ENCODE measurements at regions not wholly inside any gene's neighbourhood (a gene's known extent, or its start where the extent isn't known, plus 50 kb on each side); places are given as distances from the start of the nearest gene placed in this dataset.

DNA sequence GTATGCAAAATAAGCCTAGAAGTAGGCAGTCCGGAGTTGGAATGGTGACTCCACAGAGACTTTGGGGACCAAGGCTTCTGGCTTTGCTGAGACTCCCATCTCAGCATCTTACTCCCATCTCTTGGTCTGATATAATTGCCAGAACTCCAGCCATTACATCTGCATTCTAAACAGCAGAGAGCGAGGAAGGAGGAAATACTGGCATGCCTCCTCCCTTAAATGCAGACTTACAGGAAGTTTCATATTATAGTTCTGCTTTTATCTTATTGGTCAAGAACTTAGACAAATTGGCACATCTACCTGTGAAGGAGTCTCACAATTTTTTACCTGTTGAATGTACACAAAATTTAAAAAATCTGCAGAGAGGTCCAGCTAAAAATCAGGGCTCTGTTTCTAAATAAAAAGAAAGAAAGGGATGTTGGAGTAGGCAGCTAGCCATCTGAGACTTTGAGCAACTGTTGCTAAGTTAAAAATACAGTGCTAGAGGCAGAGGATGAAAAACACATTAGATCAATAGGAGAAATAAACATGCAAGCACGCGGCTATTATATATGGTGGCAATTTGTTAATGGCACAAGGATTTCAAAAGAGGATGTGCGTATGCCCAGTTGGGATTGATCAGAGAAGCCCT lies 209.9 kb upstream of the HMGA2 start:
- no peak overlapping the region for H3K9ac ChIP-seq (ENCODE audit: low read depth, low read length)
- no peaks in the 10 kb centered on the region; the same call in 1 of the 2 replicates for H3K36me3 ChIP-seq (ENCODE audit: insufficient read depth, low read length)
- H3K4me1 ChIP-seq (ENCODE audit: insufficient read depth, low read length) = no peaks in the 10 kb centered on the region; the same call in 1 of the 2 replicates
- H3K9me3 ChIP-seq (ENCODE audit: control insufficient read depth, insufficient read depth, low read length) = no peaks in the 10 kb centered on the region

DNA sequence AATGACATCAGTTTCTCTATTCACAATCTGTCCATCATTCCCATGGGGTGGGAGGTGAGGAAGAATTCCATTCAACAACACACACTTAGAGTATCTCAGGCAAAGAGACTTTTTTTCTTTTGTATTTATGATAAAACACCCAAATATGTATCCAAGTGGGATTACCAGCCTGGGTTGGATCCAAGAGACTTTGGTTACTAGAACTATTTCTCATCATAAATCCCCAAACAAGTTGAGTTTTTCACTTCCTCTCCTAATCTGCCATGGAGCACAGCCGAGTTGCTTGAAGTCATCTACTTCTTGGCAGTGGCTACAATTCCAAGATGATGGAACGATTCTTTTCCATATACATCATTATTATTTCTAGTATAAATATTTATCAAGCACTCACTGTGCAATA lies 209.2 kb upstream of the HMGA2 start:
- Histone ChIP-seq H3K4me1 (ENCODE audit: insufficient read depth, low read length) (no peaks in the 10 kb centered on the region; the same call in 1 of the 2 replicates), H3K9ac (ENCODE audit: low read depth, low read length) (no peak overlapping the region), H3K9me3 (ENCODE audit: control insufficient read depth, insufficient read depth, low read length) (no peaks in the 10 kb centered on the region), H3K36me3 (ENCODE audit: insufficient read depth, low read length) (no peaks in the 10 kb centered on the region; the same call in 1 of the 2 replicates)

DNA sequence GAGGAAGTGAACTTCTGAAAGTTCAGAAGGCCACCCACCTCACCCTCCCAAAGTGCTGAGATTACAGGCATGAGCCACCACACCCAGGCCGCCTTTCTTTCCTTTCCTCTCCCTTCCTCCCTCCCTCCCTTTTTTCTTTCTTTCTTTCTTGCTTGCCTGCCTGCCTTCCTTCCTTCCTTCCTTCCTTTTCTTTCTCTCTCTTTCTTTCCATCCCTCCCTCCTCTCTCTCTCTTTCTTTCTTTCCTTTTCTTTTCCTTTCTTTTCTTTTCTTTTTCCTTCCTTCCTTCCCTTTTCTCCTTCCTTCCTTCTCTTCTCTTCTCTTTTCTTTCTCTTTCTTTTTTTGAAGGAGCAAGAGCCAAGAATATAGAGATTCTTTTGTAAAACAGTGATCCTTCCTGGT lies 208.3 kb upstream of the HMGA2 start:
- H3K36me3 ChIP-seq (ENCODE audit: insufficient read depth, low read length) = no peaks in the 10 kb centered on the region
- no peak overlapping the region for H3K9ac ChIP-seq (ENCODE audit: low read depth, low read length)
- no peaks in the 10 kb centered on the region; the same call in 1 of the 2 replicates for H3K4me1 ChIP-seq (ENCODE audit: insufficient read depth, low read length)
- H3K9me3 ChIP-seq (ENCODE audit: control insufficient read depth, insufficient read depth, low read length) = no peaks in the 10 kb centered on the region

DNA sequence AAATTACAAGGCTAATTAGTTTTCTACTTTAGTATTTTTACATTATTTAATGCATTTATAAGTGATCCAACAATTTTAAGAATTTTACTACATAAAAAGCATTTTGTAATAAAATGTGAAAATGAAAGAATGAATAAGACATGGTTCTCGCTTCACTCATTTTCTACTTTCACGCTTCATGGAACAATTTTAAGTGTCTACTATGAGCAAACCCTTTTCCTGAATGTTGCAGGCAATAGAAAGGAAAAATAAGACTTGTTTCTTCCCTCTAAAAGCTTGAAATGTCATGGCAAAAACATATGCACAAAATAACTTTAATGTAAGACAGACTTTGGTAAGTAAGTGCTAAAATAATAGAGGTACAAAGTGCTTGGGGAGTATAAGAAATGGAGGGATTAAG lies 205.7 kb upstream of the HMGA2 start:
- Histone ChIP-seq H3K36me3 (ENCODE audit: insufficient read depth, low read length) (no peaks in the 10 kb centered on the region), H3K9me3 (ENCODE audit: control insufficient read depth, insufficient read depth, low read length) (no peaks in the 10 kb centered on the region), H3K9ac (ENCODE audit: low read depth, low read length) (no peak overlapping the region), H3K4me1 (ENCODE audit: insufficient read depth, low read length) (no peaks in the 10 kb centered on the region; the same call in 1 of the 2 replicates)

DNA sequence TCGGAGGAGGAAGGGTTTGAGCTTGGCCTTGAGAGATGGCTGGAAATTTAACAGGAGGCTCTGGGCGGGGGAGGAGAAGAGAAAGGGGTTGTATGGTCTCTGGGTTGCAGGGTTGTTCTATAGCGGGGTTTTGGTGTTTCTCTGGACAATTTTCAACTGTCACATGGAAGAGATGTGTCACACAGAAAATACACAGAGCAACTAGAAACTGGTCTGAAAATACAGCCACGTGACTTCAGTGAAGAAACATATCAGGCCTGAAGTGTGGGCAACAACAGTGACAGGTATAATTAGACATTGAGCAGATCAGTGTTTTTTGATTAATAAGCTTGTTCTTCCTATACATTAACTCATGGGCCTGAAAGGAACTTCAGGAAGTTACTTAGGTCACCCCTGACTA lies 205.3 kb upstream of the HMGA2 start:
- Histone ChIP-seq H3K9me3 (ENCODE audit: control insufficient read depth, insufficient read depth, low read length) (no peaks in the 10 kb centered on the region), H3K36me3 (ENCODE audit: insufficient read depth, low read length) (no peaks in the 10 kb centered on the region)

DNA sequence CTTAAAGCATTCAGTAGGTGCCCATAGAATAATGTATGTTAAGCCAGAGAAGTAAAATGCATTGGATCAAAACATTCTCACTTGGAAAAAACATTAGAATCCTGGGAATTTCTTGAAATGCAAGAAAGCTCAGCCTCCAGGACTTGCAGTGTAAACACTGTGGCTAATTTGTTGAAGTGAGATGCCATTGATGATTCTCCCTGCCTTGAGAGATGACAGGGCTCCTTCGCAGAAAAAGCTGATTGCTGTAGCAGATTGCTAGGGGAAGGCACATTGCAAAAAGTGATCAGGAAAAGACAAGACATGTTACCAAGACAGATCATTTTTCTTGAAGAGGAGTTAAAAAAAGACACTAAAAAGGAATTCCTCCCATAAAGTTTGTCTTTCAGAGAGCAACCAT lies 204.2 kb upstream of the HMGA2 start:
- Histone ChIP-seq H3K9ac (ENCODE audit: low read depth, low read length) (no peak overlapping the region), H3K4me1 (ENCODE audit: insufficient read depth, low read length) (no peaks in the 10 kb centered on the region; the same call in 1 of the 2 replicates), H3K9me3 (ENCODE audit: control insufficient read depth, insufficient read depth, low read length) (no peaks in the 10 kb centered on the region), H3K36me3 (ENCODE audit: insufficient read depth, low read length) (no peaks in the 10 kb centered on the region)

More for the DNA sequence above, 205.3 kb upstream of the HMGA2 start:
- Histone ChIP-seq H3K4me1 (ENCODE audit: insufficient read depth, low read length) (no peaks in the 10 kb centered on the region; the same call in 1 of the 2 replicates), H3K9ac (ENCODE audit: low read depth, low read length) (no peak overlapping the region)

DNA sequence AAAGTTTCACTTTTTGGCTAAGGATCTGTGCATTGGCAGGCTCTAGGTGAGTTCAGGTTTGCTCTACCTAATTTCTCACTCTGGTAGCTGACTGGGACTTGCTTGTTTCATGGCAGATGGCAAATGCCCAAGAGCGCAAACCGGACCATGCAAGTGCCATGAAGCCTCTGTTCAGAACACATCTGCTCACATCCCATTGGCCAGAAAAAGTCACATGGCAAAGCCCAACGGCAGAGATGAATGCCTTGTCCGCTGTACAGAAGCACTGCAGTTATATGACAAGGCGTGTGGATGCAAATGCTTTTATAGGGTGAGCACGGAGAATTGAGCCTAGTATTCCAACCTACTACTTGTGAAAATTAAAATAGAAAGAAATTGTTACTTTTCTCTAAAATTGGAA lies 202.2 kb upstream of the HMGA2 start:
- Histone ChIP-seq H3K36me3 (ENCODE audit: insufficient read depth, low read length) (no peaks in the 10 kb centered on the region), H3K4me1 (ENCODE audit: insufficient read depth, low read length) (no peaks in the 10 kb centered on the region; the same call in 1 of the 2 replicates), H3K9ac (ENCODE audit: low read depth, low read length) (no peak overlapping the region), H3K9me3 (ENCODE audit: control insufficient read depth, insufficient read depth, low read length) (no peaks in the 10 kb centered on the region)

DNA sequence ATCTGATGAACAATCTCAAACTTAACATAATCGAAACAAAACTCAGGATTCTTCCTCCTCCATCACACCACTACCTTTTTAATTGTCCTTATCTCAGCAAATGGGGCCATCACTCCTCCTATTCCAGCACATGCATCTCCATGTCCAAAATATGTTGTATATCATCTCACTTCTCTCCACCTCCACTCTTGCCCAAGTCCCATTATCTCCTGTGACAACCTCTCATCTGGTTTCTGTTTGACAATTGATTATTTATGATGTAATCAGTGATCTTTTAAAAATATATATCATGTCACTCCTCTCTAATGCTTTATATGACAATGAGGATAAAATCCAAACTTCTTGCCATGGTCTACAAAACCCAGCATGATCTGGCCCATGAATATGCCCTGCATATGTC lies 200.8 kb upstream of the HMGA2 start:
- Histone ChIP-seq H3K36me3 (ENCODE audit: insufficient read depth, low read length) (no peaks in the 10 kb centered on the region), H3K9ac (ENCODE audit: low read depth, low read length) (no peak overlapping the region)

DNA sequence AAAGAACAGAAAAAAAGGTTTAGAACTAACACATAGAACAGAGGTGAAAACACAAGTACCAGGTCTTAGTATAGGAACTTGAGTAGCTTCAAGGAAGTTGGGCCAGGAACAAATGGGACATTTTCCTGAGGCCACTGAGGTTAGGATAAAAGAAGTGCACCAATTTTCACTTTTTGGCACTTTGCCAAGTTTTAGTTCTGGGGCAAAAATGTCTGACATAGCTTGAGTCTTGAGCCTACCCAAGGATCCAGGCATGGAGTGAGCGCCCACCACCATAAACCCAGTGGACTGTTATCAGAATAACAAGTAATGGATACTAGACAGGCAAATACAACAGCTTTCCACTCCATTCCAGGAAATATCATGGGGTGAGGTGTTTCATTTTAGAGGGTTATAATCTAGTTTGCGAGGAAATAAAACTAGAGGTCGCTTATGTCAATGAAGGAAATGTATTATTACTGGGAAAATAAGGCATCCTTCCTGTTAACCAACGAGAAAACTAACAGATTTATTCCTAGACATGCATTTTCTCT lies 199.7 kb upstream of the HMGA2 start:
- Histone ChIP-seq H3K36me3 (ENCODE audit: insufficient read depth, low read length) (no peaks in the 10 kb centered on the region), H3K9ac (ENCODE audit: low read depth, low read length) (no peak overlapping the region), H3K9me3 (ENCODE audit: control insufficient read depth, insufficient read depth, low read length) (no peaks in the 10 kb centered on the region), H3K4me1 (ENCODE audit: insufficient read depth, low read length) (no peaks in the 10 kb centered on the region)

More for the DNA sequence above, 200.8 kb upstream of the HMGA2 start:
- Histone ChIP-seq H3K4me1 (ENCODE audit: insufficient read depth, low read length) (no peaks in the 10 kb centered on the region; the same call in 1 of the 2 replicates), H3K9me3 (ENCODE audit: control insufficient read depth, insufficient read depth, low read length) (no peaks in the 10 kb centered on the region)

DNA sequence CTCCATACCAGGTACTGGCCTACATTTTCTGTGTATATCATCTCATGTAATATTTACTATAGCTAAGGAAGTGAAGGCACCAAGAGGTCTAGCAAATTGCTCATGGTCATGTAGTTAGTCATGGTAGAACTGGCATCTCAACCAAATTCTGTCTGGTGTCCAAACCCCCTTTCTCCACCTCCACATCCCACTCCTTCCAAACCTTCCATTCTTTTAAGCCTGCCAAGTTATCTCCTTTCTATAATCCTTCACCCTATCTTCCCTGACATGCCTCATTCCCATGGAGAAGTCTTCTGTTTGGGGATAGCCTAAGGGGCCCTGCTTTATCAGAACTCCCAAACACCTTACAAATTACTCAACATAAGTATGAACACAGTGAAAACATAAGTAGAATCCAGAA lies 196.2 kb upstream of the HMGA2 start:
- Histone ChIP-seq H3K9ac (ENCODE audit: low read depth, low read length) (no peak overlapping the region), H3K9me3 (ENCODE audit: control insufficient read depth, insufficient read depth, low read length) (no peaks in the 10 kb centered on the region), H3K4me1 (ENCODE audit: insufficient read depth, low read length) (peaks cover 10% of the 10 kb centered on the region; the same call in 1 of the 2 replicates), H3K36me3 (ENCODE audit: insufficient read depth, low read length) (no peaks in the 10 kb centered on the region)

DNA sequence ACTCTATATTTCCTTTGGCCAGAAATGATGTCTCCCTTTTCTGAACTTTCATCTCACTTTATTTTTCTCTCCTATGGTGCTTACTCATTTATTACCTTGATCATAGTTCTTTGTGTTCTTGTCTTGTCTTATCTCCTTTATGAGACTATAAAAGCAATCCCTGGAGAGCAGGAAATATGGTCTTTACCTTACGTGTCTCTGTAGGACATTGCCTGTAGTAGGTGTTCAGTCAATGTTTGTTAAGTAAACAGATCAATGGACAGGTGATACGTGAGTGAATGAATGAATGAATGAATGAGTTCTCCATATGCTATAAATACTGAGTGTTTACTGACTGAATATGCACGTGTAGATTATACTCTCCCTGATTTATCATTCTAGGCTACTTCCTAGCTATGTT lies 193.7 kb upstream of the HMGA2 start:
- Histone ChIP-seq H3K9me3 (ENCODE audit: control insufficient read depth, insufficient read depth, low read length) (no peaks in the 10 kb centered on the region), H3K4me1 (ENCODE audit: insufficient read depth, low read length) (peaks cover 10% of the 10 kb centered on the region; the same call in 1 of the 2 replicates), H3K36me3 (ENCODE audit: insufficient read depth, low read length) (no peaks in the 10 kb centered on the region), H3K9ac (ENCODE audit: low read depth, low read length) (no peak overlapping the region)

DNA sequence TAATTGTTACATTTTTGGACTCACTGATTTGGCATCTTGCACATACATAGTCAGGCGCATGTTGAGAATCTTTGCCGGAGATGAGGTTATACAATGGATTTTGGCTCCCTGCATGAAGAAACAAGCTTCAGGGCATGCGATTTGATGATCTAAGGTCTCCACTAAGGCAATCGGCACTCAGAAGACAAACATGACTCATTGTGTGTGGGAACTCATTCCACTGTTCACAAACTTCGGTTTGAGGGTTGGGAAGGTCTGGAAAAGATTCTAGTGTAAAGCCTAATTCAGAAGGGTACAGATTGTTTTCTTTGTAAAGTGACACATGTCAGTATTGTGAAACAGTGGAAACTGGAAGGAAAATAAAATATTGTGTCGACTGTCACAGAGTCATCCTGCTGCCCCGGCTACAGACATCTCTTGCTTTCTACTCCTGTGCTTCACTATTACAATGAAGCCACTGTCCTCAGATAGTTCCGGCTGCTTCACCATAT lies 192.6 kb upstream of the HMGA2 start:
- Histone ChIP-seq H3K9me3 (ENCODE audit: control insufficient read depth, insufficient read depth, low read length) (no peaks in the 10 kb centered on the region), H3K4me1 (ENCODE audit: insufficient read depth, low read length) (peaks cover 10% of the 10 kb centered on the region; the same call in 1 of the 2 replicates), H3K36me3 (ENCODE audit: insufficient read depth, low read length) (no peaks in the 10 kb centered on the region), H3K9ac (ENCODE audit: low read depth, low read length) (no peak overlapping the region)

DNA sequence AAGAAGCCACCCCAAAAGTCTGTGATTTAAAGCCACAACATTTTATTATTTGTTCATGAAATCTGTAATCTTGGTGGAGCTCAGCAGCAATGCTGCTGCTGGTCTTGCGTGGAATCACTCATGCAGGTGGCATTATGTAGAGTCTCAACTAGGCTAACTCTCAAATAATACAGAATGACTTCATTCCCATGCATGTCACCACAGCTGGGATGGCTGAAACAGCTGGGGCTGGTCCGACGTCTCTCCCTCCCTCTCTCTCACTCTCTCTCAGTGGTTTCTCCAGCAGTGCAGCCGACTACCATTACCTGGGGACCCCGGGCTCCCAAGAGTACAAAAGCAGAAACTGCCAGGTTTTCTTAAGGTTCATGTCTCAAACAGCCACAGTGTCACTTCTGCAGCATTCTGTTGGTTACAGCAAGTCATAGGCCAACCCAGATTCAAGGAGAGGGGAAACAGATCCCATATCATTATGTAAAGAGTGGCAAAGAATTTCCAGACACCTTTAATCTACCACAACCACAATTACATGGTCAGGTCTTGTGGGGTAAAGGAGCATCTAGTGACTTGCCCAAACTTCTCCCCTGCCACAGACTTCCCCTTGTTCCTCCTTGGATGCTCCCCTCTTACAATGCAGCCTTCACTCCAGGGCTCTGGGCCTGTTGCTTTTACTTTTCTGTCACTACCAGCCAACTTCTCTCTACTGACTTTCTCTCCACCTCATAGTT lies 192.0 kb upstream of the HMGA2 start:
- Histone ChIP-seq H3K4me1 (ENCODE audit: insufficient read depth, low read length) (peaks cover 10% of the 10 kb centered on the region; the same call in 1 of the 2 replicates), H3K9me3 (ENCODE audit: control insufficient read depth, insufficient read depth, low read length) (no peaks in the 10 kb centered on the region), H3K36me3 (ENCODE audit: insufficient read depth, low read length) (no peaks in the 10 kb centered on the region), H3K9ac (ENCODE audit: low read depth, low read length) (no peak overlapping the region)

DNA sequence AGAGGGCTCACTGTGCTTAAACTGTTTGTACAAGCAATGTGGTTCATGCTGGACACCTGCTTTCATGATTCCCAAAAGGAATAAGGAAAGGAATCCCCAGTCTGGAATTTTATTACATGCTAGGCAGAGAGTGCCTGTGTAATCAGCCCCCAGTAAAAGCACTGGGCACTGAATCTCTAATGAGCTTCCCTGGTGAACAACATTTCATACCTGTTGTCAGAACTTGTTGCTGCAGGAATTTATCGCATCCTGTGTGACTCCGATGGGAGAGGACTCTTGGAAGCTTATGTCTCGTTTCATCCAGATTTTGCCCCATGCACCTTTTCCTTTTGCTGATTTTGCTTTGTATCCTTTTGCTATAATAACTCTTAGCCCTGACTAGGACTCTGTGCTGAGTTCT lies 190.2 kb upstream of the HMGA2 start:
- H3K9ac ChIP-seq (ENCODE audit: low read depth, low read length) = no peak overlapping the region
- peaks cover 10% of the 10 kb centered on the region; the same call in 1 of the 2 replicates for H3K4me1 ChIP-seq (ENCODE audit: insufficient read depth, low read length)
- H3K36me3 ChIP-seq (ENCODE audit: insufficient read depth, low read length) = no peaks in the 10 kb centered on the region
- H3K9me3 ChIP-seq (ENCODE audit: control insufficient read depth, insufficient read depth, low read length) = no peaks in the 10 kb centered on the region

All from ES-I3 (cell line).